Endothelial cell of umbilical vein (primary cell): ENCODE measurements at regions not wholly inside any gene's neighbourhood (a gene's known extent, or its start where the extent isn't known, plus 50 kb on each side); places are given as distances from the start of the nearest gene placed in this dataset.

ENCODE experiments used
- BruUV-seq: library from RNA; stranded (reverse); fragments of 400-500 nt; replicated peaks from 2 replicates; lab custom pipeline; 2021; lab: Mats Ljungman, UMichigan
- CTCF ChIA-PET: fragments of 300-600, 350-600 bp; sonication (Branson Sonifier 250); formaldehyde crosslinking; loops from one replicate; lab custom pipeline; 2021; ENCODE audit warnings: antibody characterized with exemption, inconsistent platforms; lab: Charles Lee
- POLR2A ChIA-PET: fragments of 300-600, 350-600 bp; sonication (Branson Sonifier 250); formaldehyde crosslinking; loops from one replicate; lab custom pipeline; 2021; ENCODE audit warnings: antibody characterized with exemption, inconsistent platforms; lab: Charles Lee
- DNase-seq: peaks from one replicate; pipeline ENCODE4 v3.0.0-alpha.2; 2011; ENCODE audit warnings: low read depth, low spot score
- FAIRE-seq: peaks from 2 replicates; lab custom pipeline; 2011; peaks lifted over from hg19 to GRCh38; lab: Jason Lieb, UNC
- H2AFZ ChIP-seq: 2 replicates; pipeline ENCODE4 v1.6.0; 2012; ENCODE audit warnings: low read depth, low read length, control low read depth, inconsistent platforms
- H3K27ac ChIP-seq: 2 replicates; pipeline ENCODE4 v1.5.1; 2011; ENCODE audit warnings: low read depth, mild to moderate bottlenecking, control low read depth, low read length, moderate library complexity; ENCODE audit not compliant: insufficient read depth
- H3K27me3 ChIP-seq, 2 experiments: 2 replicates each; pipeline versions ENCODE4 v1.6.0 to v1.6.1; 2011; ENCODE audit warnings: low read length in 2 of 2, mixed read lengths in 1 of 2; ENCODE audit not compliant: control insufficient read depth in 2 of 2, insufficient read depth in 2 of 2
- H3K36me3 ChIP-seq, 2 experiments: 2 replicates in 1 of 2; 3 replicates in 1 of 2; pipeline ENCODE4 v1.5.1; 2011; ENCODE audit warnings: low read length in 2 of 2, mild to moderate bottlenecking in 1 of 2, moderate library complexity in 1 of 2; ENCODE audit not compliant: control insufficient read depth in 2 of 2, insufficient read depth in 2 of 2; ENCODE audit errors: extremely low read depth in 1 of 2
- H3K4me1 ChIP-seq: 3 replicates; pipeline ENCODE4 v1.5.1; 2011; ENCODE audit warnings: mild to moderate bottlenecking, low read length; ENCODE audit not compliant: control insufficient read depth, insufficient read depth; ENCODE audit errors: extremely low read depth
- H3K4me2 ChIP-seq: 2 replicates; pipeline ENCODE4 v1.6.1; 2011; ENCODE audit warnings: low read length, control low read depth, mixed read lengths; ENCODE audit not compliant: insufficient read depth
- H3K4me3 ChIP-seq, 3 experiments: fragments of 200-600 bp in 1 of 3; sonication (generic), shearing (Covaris generic) in 1 of 3; replicated peaks in 1 of 3; 2 replicates each; pipeline ENCODE4 v1.5.1; 2011 to 2016; ENCODE audit warnings: control low read depth in 3 of 3, low read length in 3 of 3, mild to moderate bottlenecking in 2 of 3, inconsistent platforms in 1 of 3, low read depth in 1 of 3, moderate library complexity in 1 of 3; ENCODE audit not compliant: insufficient read depth in 1 of 3
- H3K79me2 ChIP-seq: 2 replicates; pipeline ENCODE4 v1.6.0; 2012; ENCODE audit warnings: low read length, inconsistent platforms; ENCODE audit not compliant: control insufficient read depth, insufficient read depth
- H3K9ac ChIP-seq: replicated peaks from 2 replicates; pipeline ENCODE3; 2011; ENCODE audit warnings: low read length, control low read depth; ENCODE audit not compliant: insufficient read depth; ENCODE audit errors: extremely low read depth
- H3K9me1 ChIP-seq: replicated peaks from 3 replicates; pipeline ENCODE4 v1.6.0; 2011; ENCODE audit warnings: mild to moderate bottlenecking, low read length; ENCODE audit not compliant: control insufficient read depth, insufficient read depth; ENCODE audit errors: extremely low read depth
- H3K9me3 ChIP-seq: replicated peaks from 2 replicates; pipeline ENCODE4 v1.5.1; 2012; ENCODE audit warnings: low read length, inconsistent platforms; ENCODE audit not compliant: control insufficient read depth, insufficient read depth
- H4K20me1 ChIP-seq: replicated peaks from 2 replicates; pipeline ENCODE3; 2011; ENCODE audit warnings: mild to moderate bottlenecking, low read length; ENCODE audit not compliant: control insufficient read depth, insufficient read depth; ENCODE audit errors: extremely low read depth
- CTCF ChIP-seq, 2 donors: IDR thresholded peaks; 1 replicate in 1 of 2; 2 replicates in 1 of 2; pipeline ENCODE4 v1.5.1; 2011; ENCODE audit warnings: low read length in 2 of 2, mild to moderate bottlenecking in 2 of 2, moderate library complexity in 2 of 2, control low read depth in 1 of 2, inconsistent platforms in 1 of 2, low read depth in 1 of 2; ENCODE audit not compliant: insufficient read depth in 1 of 2; ENCODE audit errors: extremely low read depth in 1 of 2
- FOS ChIP-seq: IDR thresholded peaks from 2 replicates; pipeline ENCODE4 v1.6.1; 2011; ENCODE audit warnings: mild to moderate bottlenecking, low read length, moderate library complexity, borderline replicate concordance; ENCODE audit not compliant: insufficient read depth
- dilution Hi-C: fragments of 300-500 bp; cut with MboI; formaldehyde crosslinking; loops from one replicate; pipeline ENCODE4 v1.15.0; 2019; ENCODE audit warnings: low sequenced_read_pairs; ENCODE audit not compliant: extremely low pct_ligation_motif_present
- intact Hi-C: fragments of 100-400 bp; cut with micrococcal nuclease; formaldehyde crosslinking; loops from one replicate; pipeline ENCODE4 v1.10.0; 2022

GRCh38 chr2:187842978-187843847 is 289.0 kb upstream of the TFPI start:
- dilution Hi-C loops (no loop called here), intact Hi-C loops (loop anchor here (1.0 to 5.0 kb wide), 8 partner anchors 184 to 1569 kb away; partner anchors contain the start of gene GULP1)
- H3K27ac ChIP-seq = no peak overlapping the region
- peak; percentile 75 for DNase-seq
- FAIRE-seq = peak; percentile 83
- H3K9me3 ChIP-seq = no peaks in the 10 kb centered on the region
- no peaks in the 10 kb centered on the region for H3K9me1 ChIP-seq
- no peaks in the 10 kb centered on the region for H3K36me3 ChIP-seq
- H4K20me1 ChIP-seq = no peaks in the 10 kb centered on the region
- H3K4me3 ChIP-seq = no peak overlapping the region
- H3K79me2 ChIP-seq = no peaks in the 10 kb centered on the region
- no TSS peak for BruUV-seq
- ChIA-PET CTCF (interaction anchor here (0.6 to 4.9 kb wide), 36 partner anchors 10 to 1569 kb away, joined by 3 to 163 read pairs (median 4); partner anchors contain the start of genes GULP1 and TFPI), POLR2A (interaction anchor here (0.9 kb wide), 1 partner anchor 343 kb away, joined by 4 read pairs; no protein-coding TSS in a partner anchor)
- TF ChIP-seq CTCF (IDR thresholded peaks at IDR 0.05; ENCODE audit: extremely low read depth in 1 of 2, insufficient read depth in 1 of 2, low read depth in 1 of 2, low read length in 2 of 2) (peak; percentile 39 to 43), FOS (no peak)
- no peak overlapping the region for H3K9ac ChIP-seq
- peak overlapping the region; percentile 71 for H2AFZ ChIP-seq
- H3K4me1 ChIP-seq = no peaks in the 10 kb centered on the region
- peak overlapping the region; percentile 40 for H3K4me2 ChIP-seq
- no peaks in the 10 kb centered on the region for H3K27me3 ChIP-seq
